ENCODE measurements at regions not wholly inside any gene's neighbourhood (a gene's known extent, or its start where the extent isn't known, plus 50 kb on each side); places are given as distances from the start of the nearest gene placed in this dataset.

- DNase-seq (ENCODE audit: low read depth) = no peak
Observed at GRCh38 chr16:26651884-26652283, 414.8 kb upstream of the C16orf82 start.

DNA sequence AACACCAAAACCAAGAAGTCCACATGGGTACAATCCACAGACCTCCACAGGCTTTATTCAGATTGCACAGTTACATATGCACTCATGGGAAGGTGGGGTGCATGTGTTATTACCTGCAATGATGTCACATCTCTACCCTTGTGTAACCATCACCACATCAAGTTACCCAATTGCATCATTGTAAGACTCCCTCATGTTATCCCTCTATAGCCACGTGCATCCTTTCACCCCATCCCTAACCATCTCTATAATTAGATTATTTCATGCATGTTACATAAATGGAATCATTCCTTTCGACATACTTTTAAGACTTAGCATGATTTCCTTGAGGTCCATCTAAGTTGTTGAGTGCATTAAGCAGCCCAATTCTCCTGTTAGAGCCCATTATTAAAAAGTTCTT lies 408.2 kb upstream of the C16orf82 start:
- no peak for DNase-seq (ENCODE audit: low read depth)

GRCh38 chr16:26658915-26659314 lies 407.8 kb upstream of the C16orf82 start:
- DNase-seq (ENCODE audit: low read depth) = no peak

DNA sequence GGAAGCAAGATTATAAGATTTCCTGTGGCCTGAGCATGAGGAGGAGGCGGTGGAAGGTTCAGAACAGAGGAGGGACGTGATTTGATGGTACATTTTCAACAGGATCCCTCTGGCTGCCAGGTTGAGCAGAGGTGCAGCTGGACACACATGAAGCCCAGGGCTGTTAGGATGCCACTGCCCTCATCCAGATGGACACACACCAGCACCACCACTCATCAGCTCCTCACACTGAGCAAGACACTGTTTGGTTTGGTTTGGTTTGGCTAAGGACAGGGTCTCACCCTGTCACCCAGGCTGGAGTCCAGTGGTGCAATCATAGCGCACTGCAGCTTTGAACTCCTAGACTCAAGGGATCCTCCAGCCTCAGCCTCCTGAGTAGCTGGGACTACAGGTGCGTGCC lies 402.6 kb upstream of the C16orf82 start:
- no peak for DNase-seq (ENCODE audit: low read depth)

GRCh38 chr16:26665166-26665939 lies 401.4 kb upstream of the C16orf82 start:
- DNase-seq (ENCODE audit: low read depth) = no peak

- DNase-seq (ENCODE audit: low read depth) = no peak
Observed at GRCh38 chr16:26666486-26666885, 400.2 kb upstream of the C16orf82 start.

- no peak for DNase-seq (ENCODE audit: low read depth)
Observed at GRCh38 chr16:26667307-26667706, 399.4 kb upstream of the C16orf82 start.

GRCh38 chr16:26668026-26668425 lies 398.7 kb upstream of the C16orf82 start:
- DNase-seq (ENCODE audit: low read depth) = no peak

GRCh38 chr16:26672206-26672605 lies 394.5 kb upstream of the C16orf82 start:
- no peak for DNase-seq (ENCODE audit: low read depth)

- DNase-seq (ENCODE audit: low read depth) = no peak
Observed at GRCh38 chr16:26673011-26673410, 393.7 kb upstream of the C16orf82 start.

DNA sequence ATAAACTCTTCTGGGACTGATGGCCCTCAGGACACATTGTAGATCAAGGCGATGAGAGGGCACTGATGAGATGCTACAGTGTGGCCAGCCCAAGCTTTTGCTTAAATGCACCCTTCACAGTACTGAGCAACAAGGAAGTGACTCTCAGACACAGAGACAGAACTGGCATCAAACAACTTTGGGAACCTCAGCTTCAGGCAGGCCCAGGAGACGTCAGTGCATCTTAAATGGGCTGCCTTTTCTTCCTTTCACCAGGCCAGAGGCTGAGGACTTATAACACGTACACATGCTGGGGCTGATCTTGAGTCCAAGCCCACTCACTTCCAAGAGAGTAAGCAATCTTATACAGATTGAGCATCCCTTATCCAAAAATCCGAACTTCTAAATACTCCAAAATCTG lies 386.1 kb upstream of the C16orf82 start:
- no peak for DNase-seq (ENCODE audit: low read depth)

DNA sequence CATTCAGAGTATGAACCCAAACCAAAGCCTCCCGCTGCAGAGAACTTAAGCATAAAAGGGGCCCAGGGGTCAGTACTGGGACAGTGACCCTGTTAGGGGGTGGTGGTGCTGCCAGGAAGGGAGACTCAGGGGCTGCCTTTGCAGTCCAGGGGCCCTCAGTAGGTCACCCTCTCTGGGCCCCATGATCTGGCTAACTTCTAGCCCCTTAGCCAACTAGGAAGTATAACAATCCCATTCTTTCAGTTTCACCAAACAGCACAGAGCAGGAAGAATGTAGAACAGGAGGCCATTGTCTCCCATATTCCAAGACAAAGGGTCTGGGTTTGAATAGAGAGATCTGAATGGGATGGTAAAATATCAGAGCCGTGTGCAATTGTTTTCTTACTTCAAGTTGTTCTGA lies 378.6 kb upstream of the C16orf82 start:
- DNase-seq (ENCODE audit: low read depth) = no peak

- no peak for DNase-seq (ENCODE audit: low read depth)
Observed at GRCh38 chr16:26688699-26689098, 378.0 kb upstream of the C16orf82 start.

- DNase-seq (ENCODE audit: low read depth) = no peak
Observed at GRCh38 chr16:26692658-26693057, 374.1 kb upstream of the C16orf82 start.

DNA sequence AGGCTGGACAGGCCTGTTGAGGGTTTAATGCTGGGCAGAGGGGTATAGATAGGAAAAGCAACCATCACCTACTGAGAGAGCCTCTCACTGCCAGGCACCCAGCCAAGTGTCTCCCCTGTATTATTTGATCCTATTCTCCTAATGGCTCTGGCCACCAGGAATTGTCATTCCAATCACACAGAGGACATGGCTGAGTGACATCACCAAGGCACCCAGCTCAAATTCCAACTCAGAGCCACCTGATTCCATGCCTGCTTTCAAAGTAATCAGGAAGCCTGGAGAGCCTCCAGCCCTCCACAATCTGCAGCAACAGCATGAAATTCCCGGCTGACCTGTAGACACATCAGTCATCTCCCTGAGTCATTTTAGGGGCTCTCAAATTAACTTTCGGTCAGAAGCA lies 368.9 kb upstream of the C16orf82 start:
- no peak for DNase-seq (ENCODE audit: low read depth)

GRCh38 chr16:26700250-26700649 lies 366.5 kb upstream of the C16orf82 start:
- no peak for DNase-seq (ENCODE audit: low read depth)

DNA sequence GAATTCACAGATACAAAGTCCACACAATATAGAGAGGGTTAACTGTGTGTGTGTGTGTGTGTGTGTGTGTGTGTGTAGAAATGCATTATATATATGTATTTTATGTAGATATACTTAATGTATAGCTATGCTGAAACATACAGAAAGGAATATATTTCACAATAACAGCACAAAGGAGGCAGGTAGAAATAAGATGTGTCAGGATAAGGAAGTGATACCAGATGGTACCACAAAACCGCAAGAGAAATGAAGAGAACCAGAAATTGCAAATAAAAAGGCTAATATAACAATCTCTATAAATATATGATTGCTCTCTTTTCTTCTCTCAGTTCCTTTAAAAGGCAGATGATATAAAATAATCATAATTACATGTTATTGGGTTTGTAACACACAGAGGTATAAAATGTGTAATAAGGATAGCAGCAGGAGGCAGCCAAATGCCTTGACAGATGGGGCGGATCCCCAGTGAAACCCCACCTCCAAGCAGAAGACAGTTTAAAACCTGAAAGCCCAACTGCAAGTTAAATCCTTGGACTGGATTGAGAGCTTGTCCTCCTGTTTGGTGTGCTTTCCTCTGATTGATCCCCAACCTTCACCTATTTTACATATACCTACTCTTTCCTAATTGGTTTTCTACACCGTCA lies 365.4 kb upstream of the C16orf82 start:
- DNase-seq (ENCODE audit: low read depth) = no peak

DNA sequence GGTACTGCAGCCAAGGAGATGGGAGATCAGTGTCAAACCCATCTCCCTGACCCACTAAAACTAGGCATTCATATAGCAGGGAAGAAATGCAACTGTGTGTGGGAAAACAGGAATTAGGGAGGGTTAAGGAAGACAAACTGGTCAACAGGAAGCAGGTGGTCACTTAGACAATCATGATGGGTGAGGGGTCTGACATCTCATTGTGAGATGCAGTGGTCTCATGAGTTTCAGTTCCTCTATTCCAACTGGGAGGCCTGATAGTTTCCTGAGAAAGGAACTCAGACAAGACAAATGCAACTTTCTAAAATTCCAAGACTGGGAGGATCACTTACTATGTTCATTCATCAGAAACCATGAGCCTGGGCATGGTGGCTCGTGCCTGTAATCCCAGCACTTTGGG lies 361.4 kb upstream of the C16orf82 start:
- no peak for DNase-seq (ENCODE audit: low read depth)

DNA sequence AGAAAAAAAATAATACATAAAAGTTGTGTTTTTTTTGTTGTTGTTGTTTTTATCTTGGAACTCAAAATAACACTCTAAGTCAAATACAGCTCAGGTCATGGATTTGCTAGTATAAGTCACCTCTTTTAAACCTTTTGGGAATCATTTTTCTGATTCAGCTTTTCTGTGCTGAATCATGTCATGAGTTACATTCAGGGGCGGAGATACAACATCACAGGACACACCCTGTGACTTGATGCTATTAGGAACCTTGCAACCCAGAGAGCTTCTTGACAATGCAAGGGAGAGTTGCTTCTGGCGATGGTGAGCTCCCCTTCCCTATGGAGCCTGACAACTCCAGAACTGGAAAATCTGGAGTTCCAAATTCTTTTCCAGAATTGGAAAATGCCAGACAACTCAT lies 358.3 kb upstream of the C16orf82 start:
- no peak for DNase-seq (ENCODE audit: low read depth)

GRCh38 chr16:26709175-26709574 lies 357.6 kb upstream of the C16orf82 start:
- no peak for DNase-seq (ENCODE audit: low read depth)

GRCh38 chr16:26709754-26710153 lies 357.0 kb upstream of the C16orf82 start:
- no peak for DNase-seq (ENCODE audit: low read depth)

DNA sequence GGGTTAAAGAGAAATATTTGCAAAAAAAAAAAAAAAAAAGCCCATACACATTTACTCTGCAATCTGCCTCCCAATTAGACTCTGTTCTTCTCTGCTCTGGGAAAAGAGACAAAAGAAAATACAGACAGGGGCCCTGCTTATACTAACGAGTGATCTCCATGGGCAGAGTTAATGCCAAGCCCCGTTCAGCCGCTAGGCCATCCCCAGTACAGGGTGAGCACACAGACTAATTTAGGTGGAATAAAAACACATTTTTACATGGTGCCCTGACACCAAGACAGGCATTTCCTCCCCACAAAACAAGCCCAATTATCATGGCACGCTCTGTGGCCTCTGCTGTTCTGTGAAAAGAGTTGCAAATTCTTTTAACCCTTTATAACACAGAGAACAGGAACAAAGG lies 356.3 kb upstream of the C16orf82 start:
- no peak for DNase-seq (ENCODE audit: low read depth)

DNA sequence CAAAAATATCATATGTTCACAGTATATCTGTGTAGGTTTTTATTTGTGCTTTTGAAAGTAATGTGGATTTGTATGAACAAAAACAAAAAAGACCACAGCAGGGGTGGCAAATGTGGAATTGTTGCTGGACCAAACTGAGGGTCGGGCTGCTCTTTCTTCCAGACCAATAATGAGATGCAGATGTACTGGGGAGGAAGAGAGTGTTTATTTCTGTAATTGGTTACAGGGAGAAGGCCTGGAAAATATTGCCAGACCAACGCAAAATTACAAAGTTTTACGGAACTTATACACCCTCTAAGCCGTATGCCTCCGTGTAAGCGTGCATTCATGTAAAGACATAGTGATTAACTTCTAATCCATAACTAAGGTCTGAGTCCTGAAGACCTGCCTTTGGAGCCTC lies 353.9 kb upstream of the C16orf82 start:
- no peak for DNase-seq (ENCODE audit: low read depth)

DNA sequence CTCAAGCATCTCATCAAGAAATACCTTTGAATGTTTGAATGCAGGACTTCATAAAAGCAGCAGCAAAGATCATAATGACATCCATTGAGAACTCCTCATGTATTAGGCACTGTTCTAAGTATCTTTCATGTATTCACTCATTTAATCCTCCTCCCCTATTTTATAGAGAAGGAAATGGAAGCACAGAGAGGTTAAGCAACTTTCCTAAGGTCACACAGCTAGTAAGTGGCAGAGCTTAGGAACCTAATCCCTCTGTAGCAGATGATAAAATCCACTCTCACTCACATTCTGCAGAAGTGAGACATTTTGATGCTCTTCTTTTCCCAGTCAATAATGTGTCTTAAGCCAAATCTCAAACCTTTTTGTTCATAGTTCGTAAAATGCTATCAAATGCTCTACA lies 350.8 kb upstream of the C16orf82 start:
- DNase-seq (ENCODE audit: low read depth) = no peak

Data from forelimb muscle (tissue), 1 donor.